ENCODE measurements at regions not wholly inside any gene's neighbourhood (a gene's known extent, or its start where the extent isn't known, plus 50 kb on each side); places are given as distances from the start of the nearest gene placed in this dataset.

- Histone ChIP-seq H2BK12ac (ENCODE audit: low read depth, low read length) (no peak overlapping the region), H3K4me3 (ENCODE audit: extremely low read depth in 1 of 4, insufficient read depth in 2 of 4, low read depth in 3 of 4, low read length in 4 of 4) (no peak overlapping the region), H3K4ac (replicated peaks; ENCODE audit: insufficient read length, low read depth, low read length) (no peak overlapping the region), H3K18ac (ENCODE audit: extremely low read depth, low read length) (no peak overlapping the region), H4K91ac (replicated peaks; ENCODE audit: insufficient read length, low read length) (no peak overlapping the region), H2AFZ (ENCODE audit: low read length) (no peak overlapping the region), H3K79me1 (ENCODE audit: low read depth, low read length) (no peaks in the 10 kb centered on the region), H2BK5ac (ENCODE audit: low read depth, low read length) (no peak overlapping the region), H2BK15ac (ENCODE audit: low read length) (no peak overlapping the region), H2BK20ac (ENCODE audit: low read length) (no peak overlapping the region), H2AK5ac (ENCODE audit: low read depth, low read length) (no peak overlapping the region), H3K79me2 (ENCODE audit: control insufficient read depth in 1 of 2, insufficient read depth in 2 of 2, low read length in 2 of 2) (peaks cover 9 to 11% of the 10 kb centered on the region in 2 experiments; a peak in 3 of 4 replicates), H4K5ac (ENCODE audit: insufficient read length, low read depth, low read length) (no peak overlapping the region), H3K4me2 (ENCODE audit: insufficient read depth in 1 of 2, low read depth in 2 of 2, low read length in 2 of 2) (no peak overlapping the region), H3K9me3 (ENCODE audit: insufficient read depth in 2 of 2, low read depth in 1 of 2, low read length in 1 of 2) (no peaks in the 10 kb centered on the region), H3K36me3 (ENCODE audit: control insufficient read depth in 2 of 4, insufficient read depth in 4 of 4, low read length in 3 of 4) (no peaks in the 10 kb centered on the region), H4K8ac (ENCODE audit: extremely low read depth, insufficient read depth, low read length) (no peak overlapping the region), H3K27ac (ENCODE audit: low read depth, low read length) (no peak overlapping the region), H4K20me1 (replicated peaks in 1 of 2; ENCODE audit: control insufficient read depth in 1 of 2, insufficient read depth in 2 of 2, low read length in 2 of 2) (no peaks in the 10 kb centered on the region), H3K23ac (ENCODE audit: insufficient read length) (no peak overlapping the region), H3K4me1 (replicated peaks in 1 of 4; ENCODE audit: control insufficient read depth in 3 of 4, insufficient read depth in 4 of 4, low read length in 3 of 4) (peaks cover 0 to 1% (median 0%) of the 10 kb centered on the region in 4 experiments; a peak in 2 of 7 replicates), H3K14ac (ENCODE audit: insufficient read length) (no peak overlapping the region), H2BK120ac (replicated peaks; ENCODE audit: low read depth, low read length) (no peak overlapping the region), H3K56ac (replicated peaks; ENCODE audit: insufficient read length, low read depth, low read length) (no peak overlapping the region), H3K27me3 (replicated peaks in 1 of 4; ENCODE audit: control insufficient read depth in 3 of 4, extremely low read depth in 1 of 4, insufficient read depth in 3 of 4, low read length in 3 of 4) (no peaks in the 10 kb centered on the region), H3K9ac (replicated peaks in 1 of 4; ENCODE audit: extremely low read depth in 1 of 4, low read depth in 3 of 4, low read length in 3 of 4) (no peak overlapping the region), H3K23me2 (ENCODE audit: low read depth, low read length) (peaks cover 7% of the 10 kb centered on the region)
- DNase-seq (ENCODE audit: low read depth in 1 of 2, low spot score in 2 of 2), result no peak
- ChIA-PET POLR2A (ENCODE audit: partially characterized antibody) (interaction anchor here (1.1 kb wide), 1 partner anchor 26 kb away, joined by 4 read pairs; no protein-coding TSS in a partner anchor), CTCF (ENCODE audit: partially characterized antibody) (interaction anchor here (0.6 to 2.6 kb wide), 3 partner anchors 13 to 153 kb away, joined by 3 to 11 read pairs (median 3); no protein-coding TSS in a partner anchor)
- TF ChIP-seq ZNF274 (IDR thresholded peaks at IDR 0.05; ENCODE audit: borderline replicate concordance, extremely low read depth, low read length) (no peak), POLR2A (IDR thresholded peaks at IDR 0.05; ENCODE audit: control extremely low read depth in 1 of 2, low read depth in 2 of 2, low read length in 2 of 2) (no peak), EZH2 (IDR thresholded peaks at IDR 0.05; ENCODE audit: low read depth, low read length, severe bottlenecking) (no peak)
- 48% methylated on average over 2 of the region's 2 CpGs; no CpG with 5 or more reads in 1 of the 2 experiments for WGBS, 2 experiments (ENCODE audit: extremely low coverage in 1 of 2, insufficient coverage in 1 of 2, insufficient read length in 1 of 2, insufficient replicate concordance in 2 of 2, low coverage in 1 of 2, low lambda C conversion rate in 2 of 2, missing lambda C conversion rate in 1 of 2)
- FAIRE-seq, result no peak
These were observed 76.1 kb upstream of the MAP4 start for GRCh38 chr3:48092270-48092669.
